ENCODE measurements at regions not wholly inside any gene's neighbourhood (a gene's known extent, or its start where the extent isn't known, plus 50 kb on each side); places are given as distances from the start of the nearest gene placed in this dataset.

- TF ChIP-seq, protein P1, sequence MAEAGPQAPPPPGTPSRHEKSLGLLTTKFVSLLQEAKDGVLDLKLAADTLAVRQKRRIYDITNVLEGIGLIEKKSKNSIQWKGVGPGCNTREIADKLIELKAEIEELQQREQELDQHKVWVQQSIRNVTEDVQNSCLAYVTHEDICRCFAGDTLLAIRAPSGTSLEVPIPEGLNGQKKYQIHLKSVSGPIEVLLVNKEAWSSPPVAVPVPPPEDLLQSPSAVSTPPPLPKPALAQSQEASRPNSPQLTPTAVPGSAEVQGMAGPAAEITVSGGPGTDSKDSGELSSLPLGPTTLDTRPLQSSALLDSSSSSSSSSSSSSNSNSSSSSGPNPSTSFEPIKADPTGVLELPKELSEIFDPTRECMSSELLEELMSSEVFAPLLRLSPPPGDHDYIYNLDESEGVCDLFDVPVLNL (IDR thresholded peaks at IDR 0.05; ENCODE audit: low read depth, low read length), result no peak
- TF ChIP-seq RUNX3 (IDR thresholded peaks at IDR 0.05; ENCODE audit: low read length), result peak; percentile 90
Measured at GRCh38 chr6:68158256-68158655, 476.8 kb upstream of the ADGRB3 start (continued).

DNA sequence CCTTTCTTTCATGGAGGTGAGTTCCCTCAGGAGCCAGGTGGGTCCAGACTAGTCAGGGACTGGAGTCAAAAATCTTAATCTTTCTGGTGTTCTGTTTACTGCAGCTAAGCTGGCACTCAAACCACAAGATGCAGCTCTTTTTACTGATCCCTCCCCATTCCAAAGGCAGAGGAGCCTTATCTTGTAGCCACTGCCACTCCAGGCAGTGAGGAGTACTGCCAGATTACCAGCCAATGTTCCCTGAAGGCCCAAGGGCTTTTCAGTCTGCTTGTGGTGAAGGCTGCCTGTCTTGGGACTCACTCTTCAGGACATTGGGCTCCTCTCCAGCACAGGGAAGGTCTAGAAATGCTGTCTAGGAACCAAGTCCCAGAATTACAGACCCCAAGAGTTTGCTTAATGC is 490.4 kb upstream of the ADGRB3 start:
- H3K4me3 ChIP-seq, result no peak overlapping the region
- ChIA-PET RAD21 (ENCODE audit: unreplicated experiment) (no interaction called here), SMC1A (ENCODE audit: uncharacterized antibody, unreplicated experiment) (interaction anchor here (1.1 to 1.9 kb wide), 2 partner anchors 15 to 17 kb away, joined by 4 to 6 read pairs; no protein-coding TSS in a partner anchor), POLR2A (no interaction called here), CTCF (no interaction called here)
- H3K9me3 ChIP-seq (replicated peaks; ENCODE audit: control insufficient read depth, insufficient read depth, low read length), result no peaks in the 10 kb centered on the region
- DNase-seq (ENCODE audit: low read depth, low spot score) (no peak), FAIRE-seq (no peak), ATAC-seq (no peak)
- intact Hi-C loops (cut with micrococcal nuclease; ENCODE audit: unreplicated experiment), result no loop called here
- no peaks in the 10 kb centered on the region; a peak in 1 of 4 replicates for H3K27me3 ChIP-seq (replicated peaks in 1 of 2; ENCODE audit: control insufficient read depth in 2 of 2, insufficient read depth in 2 of 2, low read length in 1 of 2)
- no peaks in the 10 kb centered on the region for H3K4me1 ChIP-seq (ENCODE audit: control insufficient read depth, insufficient read depth, low read length)
- no peaks in the 10 kb centered on the region for H4K20me1 ChIP-seq (ENCODE audit: control insufficient read depth, insufficient read depth)
- in situ Hi-C loops (cut with MboI), result no loop called here
- no peak overlapping the region for H3K9ac ChIP-seq (ENCODE audit: control insufficient read depth, insufficient read depth, low read length)
- no peaks in the 10 kb centered on the region for H3K79me2 ChIP-seq (ENCODE audit: control insufficient read depth, insufficient read depth, low read length)
- no peak overlapping the region for H2AFZ ChIP-seq (ENCODE audit: control insufficient read depth, low read depth, low read length)
- H3K4me2 ChIP-seq (ENCODE audit: control insufficient read depth, insufficient read depth), result no peak overlapping the region
- no peak overlapping the region for H3K27ac ChIP-seq (ENCODE audit: control insufficient read depth, insufficient read depth)
- no peaks in the 10 kb centered on the region for H3K36me3 ChIP-seq (ENCODE audit: control insufficient read depth in 2 of 2, insufficient read depth in 2 of 2, low read length in 1 of 2)
- BruUV-seq (replicated peaks), result no TSS peak
- TF ChIP-seq HDGF (IDR thresholded peaks at IDR 0.05), result no peak
- no peak for TF ChIP-seq MYB (IDR thresholded peaks at IDR 0.05; ENCODE audit: borderline replicate concordance, low read depth, low read length)
- TF ChIP-seq RBBP5 (conservative IDR thresholded peaks at IDR 0.05), result no peak
- TF ChIP-seq, protein P2, sequence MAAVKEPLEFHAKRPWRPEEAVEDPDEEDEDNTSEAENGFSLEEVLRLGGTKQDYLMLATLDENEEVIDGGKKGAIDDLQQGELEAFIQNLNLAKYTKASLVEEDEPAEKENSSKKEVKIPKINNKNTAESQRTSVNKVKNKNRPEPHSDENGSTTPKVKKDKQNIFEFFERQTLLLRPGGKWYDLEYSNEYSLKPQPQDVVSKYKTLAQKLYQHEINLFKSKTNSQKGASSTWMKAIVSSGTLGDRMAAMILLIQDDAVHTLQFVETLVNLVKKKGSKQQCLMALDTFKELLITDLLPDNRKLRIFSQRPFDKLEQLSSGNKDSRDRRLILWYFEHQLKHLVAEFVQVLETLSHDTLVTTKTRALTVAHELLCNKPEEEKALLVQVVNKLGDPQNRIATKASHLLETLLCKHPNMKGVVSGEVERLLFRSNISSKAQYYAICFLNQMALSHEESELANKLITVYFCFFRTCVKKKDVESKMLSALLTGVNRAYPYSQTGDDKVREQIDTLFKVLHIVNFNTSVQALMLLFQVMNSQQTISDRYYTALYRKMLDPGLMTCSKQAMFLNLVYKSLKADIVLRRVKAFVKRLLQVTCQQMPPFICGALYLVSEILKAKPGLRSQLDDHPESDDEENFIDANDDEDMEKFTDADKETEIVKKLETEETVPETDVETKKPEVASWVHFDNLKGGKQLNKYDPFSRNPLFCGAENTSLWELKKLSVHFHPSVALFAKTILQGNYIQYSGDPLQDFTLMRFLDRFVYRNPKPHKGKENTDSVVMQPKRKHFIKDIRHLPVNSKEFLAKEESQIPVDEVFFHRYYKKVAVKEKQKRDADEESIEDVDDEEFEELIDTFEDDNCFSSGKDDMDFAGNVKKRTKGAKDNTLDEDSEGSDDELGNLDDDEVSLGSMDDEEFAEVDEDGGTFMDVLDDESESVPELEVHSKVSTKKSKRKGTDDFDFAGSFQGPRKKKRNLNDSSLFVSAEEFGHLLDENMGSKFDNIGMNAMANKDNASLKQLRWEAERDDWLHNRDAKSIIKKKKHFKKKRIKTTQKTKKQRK (IDR thresholded peaks at IDR 0.05; ENCODE audit: low read depth, low read length), result no peak
- no peak for TF ChIP-seq IRF3 (IDR thresholded peaks at IDR 0.05)
- TF ChIP-seq CBX3 (IDR thresholded peaks at IDR 0.05; ENCODE audit: borderline replicate concordance, low read depth), result no peak
- TF ChIP-seq, protein P3, sequence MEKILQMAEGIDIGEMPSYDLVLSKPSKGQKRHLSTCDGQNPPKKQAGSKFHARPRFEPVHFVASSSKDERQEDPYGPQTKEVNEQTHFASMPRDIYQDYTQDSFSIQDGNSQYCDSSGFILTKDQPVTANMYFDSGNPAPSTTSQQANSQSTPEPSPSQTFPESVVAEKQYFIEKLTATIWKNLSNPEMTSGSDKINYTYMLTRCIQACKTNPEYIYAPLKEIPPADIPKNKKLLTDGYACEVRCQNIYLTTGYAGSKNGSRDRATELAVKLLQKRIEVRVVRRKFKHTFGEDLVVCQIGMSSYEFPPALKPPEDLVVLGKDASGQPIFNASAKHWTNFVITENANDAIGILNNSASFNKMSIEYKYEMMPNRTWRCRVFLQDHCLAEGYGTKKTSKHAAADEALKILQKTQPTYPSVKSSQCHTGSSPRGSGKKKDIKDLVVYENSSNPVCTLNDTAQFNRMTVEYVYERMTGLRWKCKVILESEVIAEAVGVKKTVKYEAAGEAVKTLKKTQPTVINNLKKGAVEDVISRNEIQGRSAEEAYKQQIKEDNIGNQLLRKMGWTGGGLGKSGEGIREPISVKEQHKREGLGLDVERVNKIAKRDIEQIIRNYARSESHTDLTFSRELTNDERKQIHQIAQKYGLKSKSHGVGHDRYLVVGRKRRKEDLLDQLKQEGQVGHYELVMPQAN (conservative IDR thresholded peaks at IDR 0.05), result no peak
- TF ChIP-seq ZNF384 (IDR thresholded peaks at IDR 0.05; ENCODE audit: borderline replicate concordance, low read depth, low read length), result no peak
- TF ChIP-seq, protein P4, sequence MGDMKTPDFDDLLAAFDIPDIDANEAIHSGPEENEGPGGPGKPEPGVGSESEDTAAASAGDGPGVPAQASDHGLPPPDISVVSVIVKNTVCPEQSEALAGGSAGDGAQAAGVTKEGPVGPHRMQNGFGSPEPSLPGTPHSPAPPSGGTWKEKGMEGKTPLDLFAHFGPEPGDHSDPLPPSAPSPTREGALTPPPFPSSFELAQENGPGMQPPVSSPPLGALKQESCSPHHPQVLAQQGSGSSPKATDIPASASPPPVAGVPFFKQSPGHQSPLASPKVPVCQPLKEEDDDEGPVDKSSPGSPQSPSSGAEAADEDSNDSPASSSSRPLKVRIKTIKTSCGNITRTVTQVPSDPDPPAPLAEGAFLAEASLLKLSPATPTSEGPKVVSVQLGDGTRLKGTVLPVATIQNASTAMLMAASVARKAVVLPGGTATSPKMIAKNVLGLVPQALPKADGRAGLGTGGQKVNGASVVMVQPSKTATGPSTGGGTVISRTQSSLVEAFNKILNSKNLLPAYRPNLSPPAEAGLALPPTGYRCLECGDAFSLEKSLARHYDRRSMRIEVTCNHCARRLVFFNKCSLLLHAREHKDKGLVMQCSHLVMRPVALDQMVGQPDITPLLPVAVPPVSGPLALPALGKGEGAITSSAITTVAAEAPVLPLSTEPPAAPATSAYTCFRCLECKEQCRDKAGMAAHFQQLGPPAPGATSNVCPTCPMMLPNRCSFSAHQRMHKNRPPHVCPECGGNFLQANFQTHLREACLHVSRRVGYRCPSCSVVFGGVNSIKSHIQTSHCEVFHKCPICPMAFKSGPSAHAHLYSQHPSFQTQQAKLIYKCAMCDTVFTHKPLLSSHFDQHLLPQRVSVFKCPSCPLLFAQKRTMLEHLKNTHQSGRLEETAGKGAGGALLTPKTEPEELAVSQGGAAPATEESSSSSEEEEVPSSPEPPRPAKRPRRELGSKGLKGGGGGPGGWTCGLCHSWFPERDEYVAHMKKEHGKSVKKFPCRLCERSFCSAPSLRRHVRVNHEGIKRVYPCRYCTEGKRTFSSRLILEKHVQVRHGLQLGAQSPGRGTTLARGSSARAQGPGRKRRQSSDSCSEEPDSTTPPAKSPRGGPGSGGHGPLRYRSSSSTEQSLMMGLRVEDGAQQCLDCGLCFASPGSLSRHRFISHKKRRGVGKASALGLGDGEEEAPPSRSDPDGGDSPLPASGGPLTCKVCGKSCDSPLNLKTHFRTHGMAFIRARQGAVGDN (IDR thresholded peaks at IDR 0.05), result no peak
- TF ChIP-seq NR2C1 (IDR thresholded peaks at IDR 0.05), result no peak
